Breast epithelium (tissue), 4 donors: ENCODE measurements at regions not wholly inside any gene's neighbourhood (a gene's known extent, or its start where the extent isn't known, plus 50 kb on each side); places are given as distances from the start of the nearest gene placed in this dataset.

Experiments
- DNase-seq, 2 donors: peaks; one replicate each; pipeline ENCODE4 v3.0.0-alpha.2; 2019; ENCODE audit warnings: low spot score in 2 of 2
- H3K27ac ChIP-seq, 2 donors: fragments of 200-600 bp; sonication (generic) in 1 of 2; one replicate each; pipeline ENCODE4 v1.5.1; 2016 to 2019; ENCODE audit warnings: mild to moderate bottlenecking in 1 of 2
- H3K27me3 ChIP-seq, 2 donors: fragments of 200-600 bp; sonication (generic) in 1 of 2; one replicate each; pipeline versions ENCODE4 v1.5.1 to v1.6.0; 2017 to 2019; ENCODE audit warnings: control low read depth in 1 of 2, mild to moderate bottlenecking in 1 of 2
- H3K36me3 ChIP-seq: fragments of 200-600 bp; one replicate; pipeline ENCODE4 v1.5.1; 2019
- H3K4me1 ChIP-seq, 2 donors: fragments of 200-600 bp; sonication (generic); one replicate each; pipeline ENCODE4 v1.5.1; 2016 to 2019; ENCODE audit warnings: control low read depth in 1 of 2
- H3K4me3 ChIP-seq, 3 donors: fragments of 200-600 bp; sonication (generic); 1 replicate in 2 of 3; 2 replicates in 1 of 3; pipeline ENCODE4 v1.5.1; 2016 to 2019; ENCODE audit warnings: mild to moderate bottlenecking in 3 of 3, moderate library complexity in 2 of 3
- H3K9me3 ChIP-seq, 2 donors: fragments of 200-600 bp; sonication (generic) in 1 of 2; one replicate each; pipeline ENCODE4 v1.5.1; 2016 to 2019; ENCODE audit warnings: control low read depth in 1 of 2
- CTCF ChIP-seq, 3 donors: fragments of 450-650 bp; IDR thresholded peaks; one replicate each; pipeline ENCODE4 v1.5.1; 2016 to 2017; ENCODE audit warnings: antibody characterized with exemption in 3 of 3, mild to moderate bottlenecking in 3 of 3, moderate library complexity in 3 of 3
- POLR2A ChIP-seq: fragments of 450-650 bp; IDR thresholded peaks from one replicate; pipeline ENCODE4 v1.6.1; 2016; ENCODE audit warnings: antibody characterized with exemption, mild to moderate bottlenecking, moderate library complexity
- POLR2AphosphoS5 ChIP-seq, 3 donors: sonication (generic); formaldehyde crosslinking; IDR thresholded peaks; one replicate each; pipeline ENCODE4 v1.6.1; 2017; ENCODE audit warnings: antibody characterized with exemption in 3 of 3
- intact Hi-C: fragments of 100-400 bp; cut with DNase I; formaldehyde crosslinking; loops from one replicate; pipeline ENCODE4 v1.15.1; 2023; ENCODE audit warnings: low total_unique reads

- no peaks in the 10 kb centered on the region for H3K4me1 ChIP-seq
- no peaks in the 10 kb centered on the region for H3K36me3 ChIP-seq
- no peaks in the 10 kb centered on the region for H3K9me3 ChIP-seq
- DNase-seq, result no peak
- H3K27ac ChIP-seq, result no peak overlapping the region
- intact Hi-C loops, result no loop called here
- H3K27me3 ChIP-seq, result no peaks in the 10 kb centered on the region
- no peak overlapping the region for H3K4me3 ChIP-seq
- no peak for TF ChIP-seq POLR2A
- no peak for TF ChIP-seq POLR2AphosphoS5 (IDR thresholded peaks at IDR 0.05)
Measured at GRCh38 chr15:29476503-29477080, 207.0 kb upstream of the NSMCE3 start.

- H3K9me3 ChIP-seq, result no peaks in the 10 kb centered on the region
- no peak for DNase-seq
- TF ChIP-seq POLR2A, result no peak
- no peak for TF ChIP-seq CTCF (IDR thresholded peaks at IDR 0.05)
- TF ChIP-seq POLR2AphosphoS5 (IDR thresholded peaks at IDR 0.05), result no peak
- H3K36me3 ChIP-seq, result no peaks in the 10 kb centered on the region
- no peaks in the 10 kb centered on the region for H3K27me3 ChIP-seq
- H3K27ac ChIP-seq, result no peak overlapping the region
- H3K4me1 ChIP-seq, result no peaks in the 10 kb centered on the region
- intact Hi-C loops, result no loop called here
- no peak overlapping the region for H3K4me3 ChIP-seq
Measured at GRCh38 chr15:29475096-29475495, 205.5 kb upstream of the NSMCE3 start.

- no peak overlapping the region for H3K27ac ChIP-seq
Measured at GRCh38 chr15:29473621-29474105, 204.0 kb upstream of the NSMCE3 start.

GRCh38 chr15:29472901-29473445, 203.4 kb upstream of the NSMCE3 start:
- DNase-seq, result no peak
- no peak for TF ChIP-seq POLR2AphosphoS5 (IDR thresholded peaks at IDR 0.05)
- TF ChIP-seq POLR2A, result no peak

More at GRCh38 chr15:29473621-29474105, 204.0 kb upstream of the NSMCE3 start:
- no peaks in the 10 kb centered on the region for H3K27me3 ChIP-seq
- no peak for TF ChIP-seq CTCF (IDR thresholded peaks at IDR 0.05)
- TF ChIP-seq POLR2AphosphoS5 (IDR thresholded peaks at IDR 0.05), result no peak
- no peak for TF ChIP-seq POLR2A
- H3K4me3 ChIP-seq, result no peak overlapping the region
- DNase-seq, result no peak
- H3K36me3 ChIP-seq, result no peaks in the 10 kb centered on the region
- intact Hi-C loops, result no loop called here
- H3K9me3 ChIP-seq, result no peaks in the 10 kb centered on the region
- no peaks in the 10 kb centered on the region for H3K4me1 ChIP-seq

GRCh38 chr15:29471757-29472156, 202.1 kb upstream of the NSMCE3 start:
- Histone ChIP-seq H3K27me3 (no peaks in the 10 kb centered on the region), H3K9me3 (no peaks in the 10 kb centered on the region), H3K27ac (no peak overlapping the region), H3K4me3 (no peak overlapping the region), H3K4me1 (no peaks in the 10 kb centered on the region), H3K36me3 (no peaks in the 10 kb centered on the region)
- TF ChIP-seq CTCF (IDR thresholded peaks at IDR 0.05) (no peak), POLR2AphosphoS5 (IDR thresholded peaks at IDR 0.05) (no peak), POLR2A (no peak)
- intact Hi-C loops, result no loop called here
- DNase-seq, result no peak

More at GRCh38 chr15:29472901-29473445, 203.4 kb upstream of the NSMCE3 start:
- Histone ChIP-seq H3K9me3 (no peaks in the 10 kb centered on the region), H3K36me3 (no peaks in the 10 kb centered on the region), H3K27ac (no peak overlapping the region), H3K4me1 (no peaks in the 10 kb centered on the region), H3K27me3 (no peaks in the 10 kb centered on the region), H3K4me3 (no peak overlapping the region)
- intact Hi-C loops, result no loop called here

GRCh38 chr15:29471306-29471705, 201.7 kb upstream of the NSMCE3 start:
- Histone ChIP-seq H3K4me3 (no peak overlapping the region), H3K36me3 (no peaks in the 10 kb centered on the region), H3K9me3 (no peaks in the 10 kb centered on the region), H3K4me1 (no peaks in the 10 kb centered on the region), H3K27me3 (no peaks in the 10 kb centered on the region), H3K27ac (no peak overlapping the region)
- intact Hi-C loops, result no loop called here
- TF ChIP-seq CTCF (IDR thresholded peaks at IDR 0.05), result no peak
- no peak for TF ChIP-seq POLR2A
- no peak for TF ChIP-seq POLR2AphosphoS5 (IDR thresholded peaks at IDR 0.05)
- DNase-seq, result no peak
